ENCODE measurements at regions not wholly inside any gene's neighbourhood (a gene's known extent, or its start where the extent isn't known, plus 50 kb on each side); places are given as distances from the start of the nearest gene placed in this dataset.
A peak's percentile ranks its signal among the peaks of the same experiment; 100 is the strongest.
"Not testable (repeated sequence)": the region's sequence is repeated elsewhere in the genome, so short reads cannot be mapped to it uniquely, and the experiment has no call there.

- not testable (repeated sequence) for DNase-seq
These were observed 1370.0 kb downstream of the CDH12 start for GRCh38 chr5:21482983-21483650.

GRCh38 chr5:21482522-21482921 lies 1370.6 kb downstream of the CDH12 start:
- DNase-seq = not testable (repeated sequence)

- not testable (repeated sequence) for DNase-seq
These were observed 1371.5 kb downstream of the CDH12 start for GRCh38 chr5:21481320-21482270.

GRCh38 chr5:21480054-21480453 lies 1373.1 kb downstream of the CDH12 start:
- DNase-seq = not testable (repeated sequence)

- DNase-seq = not testable (repeated sequence)
These were observed 1379.2 kb downstream of the CDH12 start for GRCh38 chr5:21473981-21474380.

- DNase-seq = not testable (repeated sequence)
These were observed 1379.7 kb downstream of the CDH12 start for GRCh38 chr5:21473436-21473835.

GRCh38 chr5:21471691-21472090 lies 1381.5 kb downstream of the CDH12 start:
- not testable (repeated sequence) for DNase-seq

- DNase-seq = peak; percentile 35
These were observed 1383.5 kb downstream of the CDH12 start for GRCh38 chr5:21469523-21470101.

- not testable (repeated sequence) for DNase-seq
These were observed 1385.6 kb downstream of the CDH12 start for GRCh38 chr5:21467544-21467943.

- not testable (repeated sequence) for DNase-seq
These were observed 1393.4 kb downstream of the CDH12 start for GRCh38 chr5:21459744-21460073.

GRCh38 chr5:21452449-21452848 lies 1400.7 kb downstream of the CDH12 start:
- DNase-seq = no peak

GRCh38 chr5:21432646-21433045 lies 1420.5 kb downstream of the CDH12 start:
- DNase-seq = no peak

- DNase-seq = no peak
These were observed 1428.2 kb downstream of the CDH12 start for GRCh38 chr5:21424907-21425306.

- no peak for DNase-seq
These were observed 1431.4 kb upstream of the CDH18 start for GRCh38 chr5:21419383-21419782.

GRCh38 chr5:21402089-21402488 lies 1414.1 kb upstream of the CDH18 start:
- DNase-seq = not testable (repeated sequence)

GRCh38 chr5:21398511-21398910 lies 1410.5 kb upstream of the CDH18 start:
- DNase-seq = no peak

GRCh38 chr5:21397693-21398092 lies 1409.7 kb upstream of the CDH18 start:
- DNase-seq = no peak

GRCh38 chr5:21391506-21391905 lies 1403.5 kb upstream of the CDH18 start:
- DNase-seq = no peak

- DNase-seq = not testable (repeated sequence)
These were observed 1372.8 kb upstream of the CDH18 start for GRCh38 chr5:21360754-21361153.

GRCh38 chr5:21341948-21342261 lies 1353.9 kb upstream of the CDH18 start:
- DNase-seq = not testable (repeated sequence)

- DNase-seq = not testable (repeated sequence)
These were observed 1353.4 kb upstream of the CDH18 start for GRCh38 chr5:21341203-21341947.

GRCh38 chr5:21340233-21340632 lies 1352.2 kb upstream of the CDH18 start:
- DNase-seq = not testable (repeated sequence)

Measured in left kidney (tissue), 1 donor.